ENCODE measurements at regions not wholly inside any gene's neighbourhood (a gene's known extent, or its start where the extent isn't known, plus 50 kb on each side); places are given as distances from the start of the nearest gene placed in this dataset.

GRCh38 chr6:139580592-139581484 lies 206.4 kb upstream of the CITED2 start:
- no peak for ATAC-seq (ENCODE audit: low FRiP score)
- H3K9me3 ChIP-seq (ENCODE audit: control insufficient read depth, low read length) = no peaks in the 10 kb centered on the region
- no peaks in the 10 kb centered on the region for H3K27me3 ChIP-seq (ENCODE audit: control insufficient read depth in 1 of 2, insufficient read depth in 2 of 2, low read length in 1 of 2)
- 74 to 80% methylated on average over 9 of the region's 9 CpGs for WGBS, 2 donors
- DNase-seq = no peak
- intact Hi-C loops (cut with DNase I) = no loop called here
- H3K36me3 ChIP-seq (ENCODE audit: control insufficient read depth in 1 of 2, insufficient read depth in 2 of 2, low read length in 1 of 2) = no peaks in the 10 kb centered on the region
- H3K27ac ChIP-seq (ENCODE audit: low read depth in 1 of 2, low read length in 2 of 2) = no peak overlapping the region
- no peaks in the 10 kb centered on the region for H3K4me1 ChIP-seq (ENCODE audit: control insufficient read depth in 1 of 2, insufficient read depth in 2 of 2, low read length in 2 of 2)
- no peak overlapping the region for H3K4me3 ChIP-seq (ENCODE audit: low read length in 2 of 2)

DNA sequence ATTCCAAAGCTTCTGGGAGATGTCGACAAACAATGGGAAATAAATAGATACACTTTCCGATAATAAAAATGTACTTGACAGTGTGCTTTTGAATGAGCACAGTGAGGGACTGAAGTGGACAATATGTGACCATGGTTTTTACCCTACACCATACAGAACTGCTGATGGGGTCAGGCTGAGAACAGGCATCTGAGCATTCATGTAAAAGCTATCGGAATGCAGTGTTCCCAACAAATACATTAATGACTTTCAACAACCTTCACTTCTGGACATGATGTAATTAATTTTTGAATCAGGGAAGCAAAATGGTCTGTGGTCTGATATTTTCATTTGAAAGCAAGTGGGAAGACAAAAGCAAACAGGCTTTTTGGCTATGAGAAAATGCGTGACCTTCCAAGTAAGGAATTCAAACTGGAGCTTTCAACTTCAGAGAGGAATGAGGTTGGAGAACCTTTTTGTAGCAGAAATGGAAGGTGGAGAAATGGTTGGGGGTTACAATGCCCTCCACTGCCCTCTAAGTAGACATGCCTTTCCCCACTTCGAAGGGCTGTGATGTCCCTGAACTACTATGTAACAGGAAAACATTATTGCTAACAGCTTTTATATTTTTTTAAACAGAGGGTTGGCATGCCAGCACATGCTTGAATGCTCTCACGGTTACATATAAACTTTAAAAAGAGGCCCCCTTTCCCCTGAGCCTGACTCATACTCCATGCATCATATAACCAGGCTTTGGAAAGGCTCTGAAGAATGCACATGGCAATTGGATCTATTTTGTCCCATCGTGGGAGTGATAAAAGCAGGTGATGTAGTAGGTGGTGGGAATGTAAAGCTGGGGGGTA lies 203.5 kb upstream of the CITED2 start:
- WGBS, 2 donors = 6 to 10% methylated on average over 7 of the region's 7 CpGs
- DNase-seq (no peak), ATAC-seq (ENCODE audit: low FRiP score) (no peak)
- Histone ChIP-seq H3K9me3 (ENCODE audit: control insufficient read depth, low read length) (no peaks in the 10 kb centered on the region), H3K4me1 (ENCODE audit: control insufficient read depth in 1 of 2, insufficient read depth in 2 of 2, low read length in 2 of 2) (no peaks in the 10 kb centered on the region), H3K4me3 (ENCODE audit: low read length in 2 of 2) (no peak overlapping the region), H3K36me3 (ENCODE audit: control insufficient read depth in 1 of 2, insufficient read depth in 2 of 2, low read length in 1 of 2) (no peaks in the 10 kb centered on the region), H3K27me3 (ENCODE audit: control insufficient read depth in 1 of 2, insufficient read depth in 2 of 2, low read length in 1 of 2) (no peaks in the 10 kb centered on the region), H3K27ac (ENCODE audit: low read depth in 1 of 2, low read length in 2 of 2) (peak overlapping the region in 1 of 2 donors; percentile 69)
- intact Hi-C loops (cut with DNase I) = no loop called here

DNA sequence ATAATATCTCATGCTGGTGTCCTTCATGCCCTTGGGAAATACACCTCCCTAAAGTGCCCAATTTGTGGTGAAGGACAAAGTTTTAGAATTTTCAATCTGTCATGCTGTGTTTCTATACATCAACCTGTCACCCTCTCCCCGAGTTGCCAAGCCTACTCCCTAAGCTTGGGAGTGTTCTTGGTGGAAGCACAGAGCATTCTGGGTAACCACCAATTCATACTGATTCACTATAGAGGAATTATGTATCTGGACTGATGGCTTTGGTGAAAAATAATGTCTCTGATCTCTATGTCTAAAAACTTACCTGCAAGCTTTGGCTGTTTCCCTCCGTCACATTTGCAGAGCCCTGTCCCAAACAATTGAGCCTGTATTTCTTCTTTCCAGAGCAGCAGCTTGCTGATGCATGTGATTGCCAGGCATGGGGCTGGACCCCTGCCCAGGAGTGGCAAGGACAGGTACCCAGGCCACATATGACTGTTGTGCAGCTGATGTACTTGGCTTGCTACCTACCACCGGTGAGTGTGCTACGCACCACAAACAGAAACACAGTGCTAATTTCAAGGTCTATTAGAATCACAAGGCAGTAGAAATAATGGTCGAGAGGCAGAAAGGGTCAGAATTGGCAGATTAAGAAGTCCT lies 202.8 kb upstream of the CITED2 start:
- Histone ChIP-seq H3K9me3 (ENCODE audit: control insufficient read depth, low read length) (no peaks in the 10 kb centered on the region), H3K36me3 (ENCODE audit: control insufficient read depth in 1 of 2, insufficient read depth in 2 of 2, low read length in 1 of 2) (no peaks in the 10 kb centered on the region), H3K4me3 (ENCODE audit: low read length in 2 of 2) (no peak overlapping the region), H3K4me1 (ENCODE audit: control insufficient read depth in 1 of 2, insufficient read depth in 2 of 2, low read length in 2 of 2) (no peaks in the 10 kb centered on the region), H3K27me3 (ENCODE audit: control insufficient read depth in 1 of 2, insufficient read depth in 2 of 2, low read length in 1 of 2) (no peaks in the 10 kb centered on the region), H3K27ac (ENCODE audit: low read depth in 1 of 2, low read length in 2 of 2) (no peak overlapping the region)
- ATAC-seq (ENCODE audit: low FRiP score) = no peak
- WGBS, 2 donors = 54 to 62% methylated on average over 5 of the region's 5 CpGs
- no peak for DNase-seq
- intact Hi-C loops (cut with DNase I) = no loop called here

- H3K9me3 ChIP-seq (ENCODE audit: control insufficient read depth, low read length) = no peaks in the 10 kb centered on the region
- no peak overlapping the region for H3K27ac ChIP-seq (ENCODE audit: low read depth in 1 of 2, low read length in 2 of 2)
- 97% methylated on average over 1 of the region's 1 CpG for WGBS, 2 donors
- no peaks in the 10 kb centered on the region for H3K27me3 ChIP-seq (ENCODE audit: control insufficient read depth in 1 of 2, insufficient read depth in 2 of 2, low read length in 1 of 2)
- no peaks in the 10 kb centered on the region for H3K36me3 ChIP-seq (ENCODE audit: control insufficient read depth in 1 of 2, insufficient read depth in 2 of 2, low read length in 1 of 2)
- intact Hi-C loops (cut with DNase I) = no loop called here
- no peak overlapping the region for H3K4me3 ChIP-seq (ENCODE audit: low read length in 2 of 2)
- no peak for DNase-seq
- no peak for ATAC-seq (ENCODE audit: low FRiP score)
- H3K4me1 ChIP-seq (ENCODE audit: control insufficient read depth in 1 of 2, insufficient read depth in 2 of 2, low read length in 2 of 2) = no peaks in the 10 kb centered on the region
Observed at GRCh38 chr6:139572001-139572400, 197.6 kb upstream of the CITED2 start.

DNA sequence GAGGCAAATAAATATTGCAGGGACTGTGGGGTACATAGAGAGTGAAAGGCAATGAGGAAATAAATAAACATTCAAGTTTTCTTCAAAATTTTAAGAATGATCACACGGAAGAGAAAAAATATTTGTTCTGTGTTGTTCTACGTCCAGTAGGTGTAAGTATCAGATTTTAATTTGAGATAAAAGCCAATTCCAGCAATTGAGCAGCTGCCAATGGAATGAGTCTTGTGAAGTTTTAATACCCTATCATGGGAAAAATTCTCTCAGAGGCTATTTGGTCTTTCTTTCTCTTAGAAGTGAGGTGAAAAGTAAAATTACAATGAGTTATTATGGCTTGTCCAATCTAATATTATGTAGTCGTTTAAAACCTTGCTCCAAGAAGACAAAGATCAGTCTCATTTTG lies 195.7 kb upstream of the CITED2 start:
- intact Hi-C loops (cut with DNase I) = no loop called here
- no peak overlapping the region for H3K27ac ChIP-seq (ENCODE audit: low read depth in 1 of 2, low read length in 2 of 2)

DNA sequence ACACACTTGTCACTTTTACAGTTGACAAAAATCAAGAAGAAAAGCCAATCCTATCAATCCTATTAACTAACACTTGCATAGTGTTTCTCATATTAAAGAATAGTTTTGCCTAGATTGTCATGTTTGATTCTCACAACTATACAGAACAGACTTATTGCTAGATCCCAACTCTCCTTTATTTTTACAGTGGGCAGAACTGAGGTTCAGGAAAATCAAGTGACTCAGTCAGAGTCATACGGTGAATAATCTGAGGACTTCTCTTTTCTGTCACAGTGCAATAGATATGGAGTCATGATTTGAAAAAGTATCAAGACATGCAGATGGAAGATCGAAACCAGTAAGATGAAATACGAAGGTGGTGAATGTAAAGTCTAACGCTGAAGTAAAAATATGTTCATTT lies 195.1 kb upstream of the CITED2 start:
- Histone ChIP-seq H3K4me1 (ENCODE audit: control insufficient read depth in 1 of 2, insufficient read depth in 2 of 2, low read length in 2 of 2) (no peaks in the 10 kb centered on the region), H3K27ac (ENCODE audit: low read depth in 1 of 2, low read length in 2 of 2) (no peak overlapping the region), H3K9me3 (ENCODE audit: control insufficient read depth, low read length) (no peaks in the 10 kb centered on the region), H3K27me3 (ENCODE audit: control insufficient read depth in 1 of 2, insufficient read depth in 2 of 2, low read length in 1 of 2) (no peaks in the 10 kb centered on the region), H3K36me3 (ENCODE audit: control insufficient read depth in 1 of 2, insufficient read depth in 2 of 2, low read length in 1 of 2) (no peaks in the 10 kb centered on the region), H3K4me3 (ENCODE audit: low read length in 2 of 2) (no peak overlapping the region)
- ATAC-seq (ENCODE audit: low FRiP score) (no peak), DNase-seq (no peak)
- intact Hi-C loops (cut with DNase I) = no loop called here
- 82 to 83% methylated on average over 4 of the region's 4 CpGs for WGBS, 2 donors

More for the DNA sequence above, 195.7 kb upstream of the CITED2 start:
- Histone ChIP-seq H3K27me3 (ENCODE audit: control insufficient read depth in 1 of 2, insufficient read depth in 2 of 2, low read length in 1 of 2) (no peaks in the 10 kb centered on the region), H3K36me3 (ENCODE audit: control insufficient read depth in 1 of 2, insufficient read depth in 2 of 2, low read length in 1 of 2) (no peaks in the 10 kb centered on the region), H3K4me1 (ENCODE audit: control insufficient read depth in 1 of 2, insufficient read depth in 2 of 2, low read length in 2 of 2) (no peaks in the 10 kb centered on the region), H3K4me3 (ENCODE audit: low read length in 2 of 2) (no peak overlapping the region), H3K9me3 (ENCODE audit: control insufficient read depth, low read length) (no peaks in the 10 kb centered on the region)
- 57 to 69% methylated on average over 3 of the region's 3 CpGs for WGBS, 2 donors
- ATAC-seq (ENCODE audit: low FRiP score) (no peak), DNase-seq (no peak)

DNA sequence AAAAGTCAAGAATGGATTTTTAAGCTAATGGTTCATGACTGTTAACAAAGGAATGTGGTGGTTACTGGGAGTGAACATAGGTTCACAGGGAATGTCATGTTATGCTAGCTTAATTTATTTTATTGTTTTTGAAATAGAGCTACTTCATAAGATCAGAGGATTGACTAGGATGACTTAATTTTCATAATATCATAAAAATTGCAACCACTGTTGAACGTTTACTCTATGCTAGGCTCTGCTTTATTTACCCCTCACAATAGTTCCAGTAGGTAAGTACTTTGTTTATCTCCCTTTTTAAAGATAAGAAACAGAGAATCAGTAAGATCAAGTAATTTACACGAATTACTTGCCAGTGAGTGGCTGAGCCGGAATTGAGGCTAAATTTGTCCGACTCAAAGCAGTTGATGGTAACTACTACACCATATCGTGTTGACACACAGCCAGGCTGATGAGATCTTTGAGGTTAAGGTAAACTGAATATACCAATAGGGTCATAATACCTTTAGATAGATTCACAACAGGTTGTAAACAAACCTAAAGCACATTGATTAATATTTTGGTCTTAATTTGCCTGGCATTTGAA lies 194.6 kb upstream of the CITED2 start:
- intact Hi-C loops (cut with DNase I) = no loop called here
- H3K4me3 ChIP-seq (ENCODE audit: low read length in 2 of 2) = no peak overlapping the region
- H3K27ac ChIP-seq (ENCODE audit: low read depth in 1 of 2, low read length in 2 of 2) = no peak overlapping the region
- 76 to 78% methylated on average over 5 of the region's 5 CpGs for whole genome bisulfite sequencing, 2 donors
- DNase-seq (no peak), ATAC-seq (ENCODE audit: low FRiP score) (no peak)
- H3K9me3 ChIP-seq (ENCODE audit: control insufficient read depth, low read length) = no peaks in the 10 kb centered on the region
- H3K27me3 ChIP-seq (ENCODE audit: control insufficient read depth in 1 of 2, insufficient read depth in 2 of 2, low read length in 1 of 2) = no peaks in the 10 kb centered on the region
- H3K4me1 ChIP-seq (ENCODE audit: control insufficient read depth in 1 of 2, insufficient read depth in 2 of 2, low read length in 2 of 2) = no peaks in the 10 kb centered on the region
- H3K36me3 ChIP-seq (ENCODE audit: control insufficient read depth in 1 of 2, insufficient read depth in 2 of 2, low read length in 1 of 2) = no peaks in the 10 kb centered on the region

DNA sequence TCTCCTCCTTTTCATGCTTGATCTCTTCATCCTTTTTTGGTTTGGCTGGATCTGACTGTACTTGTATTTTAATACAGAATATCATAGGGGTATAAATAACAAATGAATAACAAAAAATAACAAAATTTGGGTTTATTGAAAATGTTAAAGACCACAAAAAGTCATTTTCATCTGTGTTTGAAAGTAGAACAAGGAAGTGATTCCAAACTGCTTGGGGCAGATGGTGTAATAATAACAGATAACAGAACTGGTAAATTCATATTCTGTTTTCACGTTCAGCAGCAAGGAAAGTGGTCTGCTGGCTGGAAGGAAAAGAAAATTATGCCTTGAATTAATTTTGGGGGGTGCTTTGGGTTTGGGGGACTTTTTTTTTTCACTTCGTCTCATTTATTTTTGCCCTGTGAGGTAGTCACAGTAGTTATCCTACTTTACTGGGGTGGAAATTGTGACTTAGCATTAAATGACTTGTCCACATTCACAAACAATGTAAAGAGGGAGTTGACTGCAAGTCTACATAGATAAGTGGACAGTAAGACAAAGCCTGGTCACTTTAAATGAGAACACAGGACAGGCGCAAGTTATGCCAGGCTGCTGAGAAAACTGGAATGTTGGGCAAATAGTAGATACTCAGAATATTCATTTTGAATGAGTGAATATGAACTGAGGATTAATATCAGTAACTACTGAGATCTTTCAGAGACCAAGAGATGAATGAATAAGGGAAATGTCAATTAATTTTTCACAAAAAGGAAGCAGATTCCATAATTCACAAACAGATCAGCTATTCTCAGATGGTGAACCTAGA lies 193.9 kb upstream of the CITED2 start:
- Histone ChIP-seq H3K27me3 (ENCODE audit: control insufficient read depth in 1 of 2, insufficient read depth in 2 of 2, low read length in 1 of 2) (no peaks in the 10 kb centered on the region), H3K27ac (ENCODE audit: low read depth in 1 of 2, low read length in 2 of 2) (no peak overlapping the region), H3K9me3 (ENCODE audit: control insufficient read depth, low read length) (no peaks in the 10 kb centered on the region), H3K36me3 (ENCODE audit: control insufficient read depth in 1 of 2, insufficient read depth in 2 of 2, low read length in 1 of 2) (no peaks in the 10 kb centered on the region), H3K4me3 (ENCODE audit: low read length in 2 of 2) (no peak overlapping the region), H3K4me1 (ENCODE audit: control insufficient read depth in 1 of 2, insufficient read depth in 2 of 2, low read length in 2 of 2) (no peaks in the 10 kb centered on the region)
- ATAC-seq (ENCODE audit: low FRiP score) = no peak
- 83% methylated on average over 3 of the region's 3 CpGs for WGBS, 2 donors
- no peak for DNase-seq
- intact Hi-C loops (cut with DNase I) = no loop called here
